LNCAP (cell line): ENCODE measurements at regions not wholly inside any gene's neighbourhood (a gene's known extent, or its start where the extent isn't known, plus 50 kb on each side); places are given as distances from the start of the nearest gene placed in this dataset.

Experiments used
- CTCF ChIP-seq: fragments of 450-650 bp; IDR thresholded peaks from 2 replicates; pipeline ENCODE4 v1.5.1; 2017; ENCODE audit warnings: mild to moderate bottlenecking

- TF ChIP-seq CTCF: no peak
Measured at GRCh38 chr5:1998716-1999317, 116.1 kb upstream of the IRX4 start.

GRCh38 chr5:1998348-1998669 is 115.6 kb upstream of the IRX4 start:
- TF ChIP-seq CTCF: no peak

- no peak for TF ChIP-seq CTCF
Measured at GRCh38 chr5:1997640-1998347, 115.1 kb upstream of the IRX4 start.

GRCh38 chr5:1995491-1995890 is 112.8 kb upstream of the IRX4 start:
- TF ChIP-seq CTCF: no peak

- TF ChIP-seq CTCF: no peak
Measured at GRCh38 chr5:1987471-1987870, 104.7 kb upstream of the IRX4 start.

- TF ChIP-seq CTCF: no peak
Measured at GRCh38 chr5:1985781-1986180, 103.1 kb upstream of the IRX4 start.

GRCh38 chr5:1983919-1984695 is 101.4 kb upstream of the IRX4 start:
- no peak for TF ChIP-seq CTCF
